Tibial nerve (tissue), 4 donors: ENCODE measurements at regions not wholly inside any gene's neighbourhood (a gene's known extent, or its start where the extent isn't known, plus 50 kb on each side); places are given as distances from the start of the nearest gene placed in this dataset.

Source experiments
- EP300 ChIP-seq, 2 donors: sonication (generic); formaldehyde crosslinking; IDR thresholded peaks; one replicate each; pipeline ENCODE4 v1.6.1; 2017; ENCODE audit warnings: antibody characterized with exemption in 2 of 2, mild to moderate bottlenecking in 1 of 2
- POLR2A ChIP-seq, 2 donors: fragments of 450-650 bp; IDR thresholded peaks; one replicate each; pipeline ENCODE4 v1.6.1; 2017; ENCODE audit warnings: antibody characterized with exemption in 2 of 2, mild to moderate bottlenecking in 2 of 2, moderate library complexity in 2 of 2
- TF ChIP-seq, protein P1 (sequence below), 5 experiments: fragments of 200-600 bp in 3 of 5; fragments of 450-650 bp in 2 of 5; sonication (generic) in 3 of 5; IDR thresholded peaks; one replicate each; pipeline ENCODE4 v1.5.1; 2016 to 2019; ENCODE audit warnings: antibody characterized with exemption in 5 of 5, mild to moderate bottlenecking in 3 of 5, moderate library complexity in 2 of 5

DNA sequence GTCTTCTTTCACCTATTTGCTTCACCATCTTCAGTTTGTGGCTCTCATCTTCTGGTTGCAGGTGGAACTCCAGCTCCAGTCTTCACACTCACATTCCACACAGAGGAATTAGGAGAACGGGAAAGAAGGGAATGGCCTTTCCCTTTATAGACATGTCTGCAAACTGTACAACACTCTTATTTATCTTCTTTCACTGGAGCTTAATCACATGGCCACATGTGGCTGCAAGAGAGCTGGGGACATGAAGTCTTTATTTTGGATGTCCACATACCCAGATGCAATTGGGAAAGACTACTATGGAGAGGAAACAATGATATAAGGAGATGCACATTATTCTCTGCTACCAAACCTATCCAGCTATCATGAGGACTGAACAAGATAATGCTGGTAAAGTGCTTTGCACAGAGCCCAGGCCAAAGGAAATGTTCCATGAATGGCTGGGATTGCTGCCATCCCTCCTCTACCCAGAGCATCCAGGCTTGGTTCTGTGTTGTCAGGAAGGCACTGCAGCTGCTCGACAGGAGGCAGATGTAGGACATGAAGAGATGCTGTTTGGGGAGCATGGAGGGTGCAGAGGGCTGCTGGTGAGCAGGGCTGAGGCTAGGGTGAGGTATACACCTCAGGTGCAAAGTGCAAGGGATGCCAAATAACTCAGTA lies 183.8 kb upstream of the TBX20 start:
- TF ChIP-seq, protein P1, sequence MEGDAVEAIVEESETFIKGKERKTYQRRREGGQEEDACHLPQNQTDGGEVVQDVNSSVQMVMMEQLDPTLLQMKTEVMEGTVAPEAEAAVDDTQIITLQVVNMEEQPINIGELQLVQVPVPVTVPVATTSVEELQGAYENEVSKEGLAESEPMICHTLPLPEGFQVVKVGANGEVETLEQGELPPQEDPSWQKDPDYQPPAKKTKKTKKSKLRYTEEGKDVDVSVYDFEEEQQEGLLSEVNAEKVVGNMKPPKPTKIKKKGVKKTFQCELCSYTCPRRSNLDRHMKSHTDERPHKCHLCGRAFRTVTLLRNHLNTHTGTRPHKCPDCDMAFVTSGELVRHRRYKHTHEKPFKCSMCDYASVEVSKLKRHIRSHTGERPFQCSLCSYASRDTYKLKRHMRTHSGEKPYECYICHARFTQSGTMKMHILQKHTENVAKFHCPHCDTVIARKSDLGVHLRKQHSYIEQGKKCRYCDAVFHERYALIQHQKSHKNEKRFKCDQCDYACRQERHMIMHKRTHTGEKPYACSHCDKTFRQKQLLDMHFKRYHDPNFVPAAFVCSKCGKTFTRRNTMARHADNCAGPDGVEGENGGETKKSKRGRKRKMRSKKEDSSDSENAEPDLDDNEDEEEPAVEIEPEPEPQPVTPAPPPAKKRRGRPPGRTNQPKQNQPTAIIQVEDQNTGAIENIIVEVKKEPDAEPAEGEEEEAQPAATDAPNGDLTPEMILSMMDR (IDR thresholded peaks at IDR 0.05) = no peak
- TF ChIP-seq POLR2A (IDR thresholded peaks at IDR 0.05) (no peak), EP300 (IDR thresholded peaks at IDR 0.05) (no peak)
